NCI-H69 (cell line): ENCODE measurements at regions not wholly inside any gene's neighbourhood (a gene's known extent, or its start where the extent isn't known, plus 50 kb on each side); places are given as distances from the start of the nearest gene placed in this dataset.
"Not testable (repeated sequence)": the region's sequence is repeated elsewhere in the genome, so short reads cannot be mapped to it uniquely, and the experiment has no call there.

Experiments
- DNase-seq: peaks from one replicate; lab custom pipeline; 2025; lab: John Stamatoyannopoulos, UW

GRCh38 chr16:65845466-65846209 is 520.9 kb upstream of the CDH5 start:
- no peak for DNase-seq

- DNase-seq = no peak
Measured at GRCh38 chr16:65843941-65844340, 522.5 kb upstream of the CDH5 start.

GRCh38 chr16:65842067-65842466 is 524.4 kb upstream of the CDH5 start:
- DNase-seq = no peak

- DNase-seq = no peak
Measured at GRCh38 chr16:65838001-65838400, 528.5 kb upstream of the CDH5 start.

GRCh38 chr16:65837464-65837863 is 529.0 kb upstream of the CDH5 start:
- DNase-seq = no peak

GRCh38 chr16:65834688-65835087 is 531.8 kb upstream of the CDH5 start:
- no peak for DNase-seq

- no peak for DNase-seq
Measured at GRCh38 chr16:65833171-65833871, 533.2 kb upstream of the CDH5 start.

- no peak for DNase-seq
Measured at GRCh38 chr16:65832679-65833078, 533.8 kb upstream of the CDH5 start.

GRCh38 chr16:65831903-65832666 is 534.4 kb upstream of the CDH5 start:
- DNase-seq = no peak

GRCh38 chr16:65829076-65829475 is 537.4 kb upstream of the CDH5 start:
- DNase-seq = no peak

GRCh38 chr16:65828296-65828695 is 538.2 kb upstream of the CDH5 start:
- DNase-seq = no peak

- no peak for DNase-seq
Measured at GRCh38 chr16:65827231-65827630, 539.3 kb upstream of the CDH5 start.

- no peak for DNase-seq
Measured at GRCh38 chr16:65825191-65825856, 541.2 kb upstream of the CDH5 start.

- no peak for DNase-seq
Measured at GRCh38 chr16:65822148-65822547, 544.3 kb upstream of the CDH5 start.

- DNase-seq = no peak
Measured at GRCh38 chr16:65819136-65819898, 547.2 kb upstream of the CDH5 start.

GRCh38 chr16:65817799-65818198 is 548.7 kb upstream of the CDH5 start:
- DNase-seq = no peak

- no peak for DNase-seq
Measured at GRCh38 chr16:65817066-65817465, 549.4 kb upstream of the CDH5 start.

GRCh38 chr16:65816556-65816955 is 549.9 kb upstream of the CDH5 start:
- DNase-seq = no peak

- no peak for DNase-seq
Measured at GRCh38 chr16:65815707-65816106, 550.8 kb upstream of the CDH5 start.

GRCh38 chr16:65813879-65814278 is 552.6 kb upstream of the CDH5 start:
- not testable (repeated sequence) for DNase-seq

- DNase-seq = no peak
Measured at GRCh38 chr16:65809627-65810026, 556.9 kb upstream of the CDH5 start.

- no peak for DNase-seq
Measured at GRCh38 chr16:65808790-65809189, 557.7 kb upstream of the CDH5 start.
